ENCODE measurements at regions not wholly inside any gene's neighbourhood (a gene's known extent, or its start where the extent isn't known, plus 50 kb on each side); places are given as distances from the start of the nearest gene placed in this dataset.
"Not testable (repeated sequence)": the region's sequence is repeated elsewhere in the genome, so short reads cannot be mapped to it uniquely, and the experiment has no call there.

GRCh38 chr6:164072240-164072666 is 657.7 kb downstream of the QKI start:
- DNase-seq (ENCODE audit: low read depth) = no peak

GRCh38 chr6:164069350-164069990 is 655.0 kb downstream of the QKI start:
- DNase-seq (ENCODE audit: low read depth) = no peak

- DNase-seq (ENCODE audit: low read depth) = no peak
These were observed 654.0 kb downstream of the QKI start for GRCh38 chr6:164068527-164068926.

- no peak for DNase-seq (ENCODE audit: low read depth)
These were observed 652.2 kb downstream of the QKI start for GRCh38 chr6:164066766-164067165.

- DNase-seq (ENCODE audit: low read depth) = no peak
These were observed 651.8 kb downstream of the QKI start for GRCh38 chr6:164066335-164066734.

- no peak for DNase-seq (ENCODE audit: low read depth)
These were observed 648.8 kb downstream of the QKI start for GRCh38 chr6:164063346-164063745.

GRCh38 chr6:164062872-164063271 is 648.4 kb downstream of the QKI start:
- DNase-seq (ENCODE audit: low read depth) = no peak

- DNase-seq (ENCODE audit: low read depth) = no peak
These were observed 643.4 kb downstream of the QKI start for GRCh38 chr6:164057876-164058275.

- DNase-seq (ENCODE audit: low read depth) = no peak
These were observed 636.9 kb downstream of the QKI start for GRCh38 chr6:164051427-164051826.

GRCh38 chr6:164049517-164049988 is 635.0 kb downstream of the QKI start:
- no peak for DNase-seq (ENCODE audit: low read depth)

GRCh38 chr6:164048840-164049516 is 634.5 kb downstream of the QKI start:
- no peak for DNase-seq (ENCODE audit: low read depth)

- DNase-seq (ENCODE audit: low read depth) = no peak
These were observed 630.6 kb downstream of the QKI start for GRCh38 chr6:164045082-164045481.

GRCh38 chr6:164043656-164044055 is 629.1 kb downstream of the QKI start:
- DNase-seq (ENCODE audit: low read depth) = not testable (repeated sequence)

- no peak for DNase-seq (ENCODE audit: low read depth)
These were observed 627.7 kb downstream of the QKI start for GRCh38 chr6:164042212-164042611.

GRCh38 chr6:164040994-164041393 is 626.5 kb downstream of the QKI start:
- no peak for DNase-seq (ENCODE audit: low read depth)

- no peak for DNase-seq (ENCODE audit: low read depth)
These were observed 625.4 kb downstream of the QKI start for GRCh38 chr6:164039954-164040375.

GRCh38 chr6:164037171-164037870 is 622.8 kb downstream of the QKI start:
- no peak for DNase-seq (ENCODE audit: low read depth)

GRCh38 chr6:164035900-164036485 is 621.5 kb downstream of the QKI start:
- no peak for DNase-seq (ENCODE audit: low read depth)

- no peak for DNase-seq (ENCODE audit: low read depth)
These were observed 620.2 kb downstream of the QKI start for GRCh38 chr6:164034602-164035140.

GRCh38 chr6:164025180-164025579 is 610.7 kb downstream of the QKI start:
- no peak for DNase-seq (ENCODE audit: low read depth)

- no peak for DNase-seq (ENCODE audit: low read depth)
These were observed 609.0 kb downstream of the QKI start for GRCh38 chr6:164023535-164023934.

- no peak for DNase-seq (ENCODE audit: low read depth)
These were observed 608.1 kb downstream of the QKI start for GRCh38 chr6:164022632-164023031.

All from GM04503 (cell line).